Smooth muscle cell (in vitro differentiated cells): ENCODE measurements at regions not wholly inside any gene's neighbourhood (a gene's known extent, or its start where the extent isn't known, plus 50 kb on each side); places are given as distances from the start of the nearest gene placed in this dataset.

ENCODE experiments used
- DNase-seq: peaks from one replicate; lab custom pipeline; 2025; ENCODE audit not compliant: unreplicated experiment; lab: John Stamatoyannopoulos, UW
- H2AFZ ChIP-seq: fragments of 200-600 bp; sonication (generic); 2 replicates; pipeline ENCODE4 v1.6.0; 2016; ENCODE audit warnings: antibody characterized with exemption, low read depth, mild to moderate bottlenecking
- H3F3A ChIP-seq: fragments of 200-600 bp; sonication (generic); 2 replicates; pipeline ENCODE4 v1.6.0; 2017; ENCODE audit warnings: antibody characterized with exemption, low read depth
- H3K27ac ChIP-seq: fragments of 200-600 bp; sonication (generic); 2 replicates; pipeline ENCODE4 v1.5.1; 2016; ENCODE audit warnings: low read depth, mild to moderate bottlenecking
- H3K27me3 ChIP-seq: fragments of 200-600 bp; sonication (generic); 2 replicates; pipeline ENCODE4 v1.6.1; 2016; ENCODE audit warnings: low read depth, mild to moderate bottlenecking
- H3K36me3 ChIP-seq: fragments of 200-600 bp; sonication (generic); 2 replicates; pipeline ENCODE4 v1.5.1; 2016; ENCODE audit warnings: low read depth
- H3K4me1 ChIP-seq: fragments of 200-600 bp; sonication (generic); 2 replicates; pipeline ENCODE4 v1.5.1; 2016; ENCODE audit warnings: low read depth
- H3K4me2 ChIP-seq: fragments of 200-600 bp; sonication (generic); 2 replicates; pipeline ENCODE4 v1.6.0; 2016; ENCODE audit warnings: mild to moderate bottlenecking
- H3K4me3 ChIP-seq: fragments of 200-600 bp; sonication (generic); 2 replicates; pipeline ENCODE4 v1.5.1; 2016; ENCODE audit warnings: mild to moderate bottlenecking
- H3K79me2 ChIP-seq: fragments of 200-600 bp; sonication (generic); 2 replicates; pipeline ENCODE4 v1.6.0; 2016; ENCODE audit warnings: low read depth, mild to moderate bottlenecking
- H3K9ac ChIP-seq: fragments of 200-600 bp; sonication (generic); 2 replicates; pipeline ENCODE4 v1.6.0; 2016; ENCODE audit warnings: low read depth
- H3K9me3 ChIP-seq: fragments of 200-600 bp; sonication (generic); replicated peaks from 2 replicates; pipeline ENCODE4 v1.5.1; 2016; ENCODE audit warnings: low read depth
- H4K20me1 ChIP-seq: fragments of 200-600 bp; sonication (generic); 2 replicates; pipeline ENCODE4 v1.6.0; 2016; ENCODE audit warnings: low read depth
- CTCF ChIP-seq: fragments of 200-600 bp; sonication (generic); IDR thresholded peaks from 2 replicates; pipeline ENCODE4 v1.5.1; 2017; ENCODE audit warnings: borderline replicate concordance, mild to moderate bottlenecking, antibody characterized with exemption; ENCODE audit not compliant: insufficient read depth, poor library complexity, severe bottlenecking
- WGBS: methylation state at CpG from one replicate; pipeline ENCODE4 v1.1.7; 2016; ENCODE audit warnings: low lambda C conversion rate; 5-methylcytosine and 5-hydroxymethylcytosine counted together

GRCh38 chr2:167826906-167827305, 420.5 kb downstream of the STK39 start:
- Histone ChIP-seq H3K4me3 (no peak overlapping the region), H3K27me3 (no peaks in the 10 kb centered on the region), H3K36me3 (no peaks in the 10 kb centered on the region), H3K4me1 (no peaks in the 10 kb centered on the region), H3K9ac (no peak overlapping the region), H3K9me3 (no peaks in the 10 kb centered on the region), H3F3A (no peaks in the 10 kb centered on the region), H3K79me2 (no peaks in the 10 kb centered on the region), H2AFZ (no peak overlapping the region), H4K20me1 (no peaks in the 10 kb centered on the region), H3K4me2 (no peak overlapping the region), H3K27ac (no peak overlapping the region)
- DNase-seq, result no peak
- WGBS, result 90% methylated on average over 3 of the region's 3 CpGs
- TF ChIP-seq CTCF, result no peak

- no peak overlapping the region for H3K4me3 ChIP-seq
- WGBS, result 88% methylated on average over 1 of the region's 1 CpG
- H4K20me1 ChIP-seq, result no peaks in the 10 kb centered on the region
- H3K9ac ChIP-seq, result no peak overlapping the region
- DNase-seq, result no peak
- no peaks in the 10 kb centered on the region for H3K9me3 ChIP-seq
- H3F3A ChIP-seq, result no peaks in the 10 kb centered on the region
- no peaks in the 10 kb centered on the region for H3K36me3 ChIP-seq
- no peaks in the 10 kb centered on the region for H3K27me3 ChIP-seq
- H3K27ac ChIP-seq, result no peak overlapping the region
- H3K4me1 ChIP-seq, result no peaks in the 10 kb centered on the region
- H3K79me2 ChIP-seq, result no peaks in the 10 kb centered on the region
- no peak for TF ChIP-seq CTCF
- H2AFZ ChIP-seq, result no peak overlapping the region
- H3K4me2 ChIP-seq, result no peak overlapping the region
Measured at GRCh38 chr2:167825664-167826063, 421.7 kb downstream of the STK39 start.

GRCh38 chr2:167822690-167823465, 424.5 kb downstream of the STK39 start:
- H2AFZ ChIP-seq, result no peak overlapping the region
- no peak for TF ChIP-seq CTCF
- 89% methylated on average over 3 of the region's 3 CpGs for WGBS

GRCh38 chr2:167820488-167820887, 426.9 kb downstream of the STK39 start:
- no peaks in the 10 kb centered on the region for H3K27me3 ChIP-seq
- H3K4me3 ChIP-seq, result no peak overlapping the region
- no peak overlapping the region for H3K27ac ChIP-seq
- no peak for TF ChIP-seq CTCF
- no peaks in the 10 kb centered on the region for H3K36me3 ChIP-seq
- H2AFZ ChIP-seq, result no peak overlapping the region
- no peaks in the 10 kb centered on the region for H4K20me1 ChIP-seq
- DNase-seq, result no peak
- WGBS, result 91% methylated on average over 4 of the region's 4 CpGs
- H3K9ac ChIP-seq, result no peak overlapping the region
- H3F3A ChIP-seq, result no peaks in the 10 kb centered on the region
- H3K4me1 ChIP-seq, result no peaks in the 10 kb centered on the region
- no peak overlapping the region for H3K4me2 ChIP-seq
- H3K9me3 ChIP-seq, result no peaks in the 10 kb centered on the region
- no peaks in the 10 kb centered on the region for H3K79me2 ChIP-seq

More at GRCh38 chr2:167822690-167823465, 424.5 kb downstream of the STK39 start:
- DNase-seq, result no peak
- Histone ChIP-seq H3K27ac (no peak overlapping the region), H3F3A (no peaks in the 10 kb centered on the region), H3K9me3 (no peaks in the 10 kb centered on the region), H3K79me2 (no peaks in the 10 kb centered on the region), H3K4me1 (no peaks in the 10 kb centered on the region), H3K9ac (no peak overlapping the region), H4K20me1 (no peaks in the 10 kb centered on the region), H3K36me3 (no peaks in the 10 kb centered on the region), H3K4me2 (no peak overlapping the region), H3K27me3 (no peaks in the 10 kb centered on the region), H3K4me3 (no peak overlapping the region)
